ENCODE measurements at regions not wholly inside any gene's neighbourhood (a gene's known extent, or its start where the extent isn't known, plus 50 kb on each side); places are given as distances from the start of the nearest gene placed in this dataset.

GRCh38 chr14:101116065-101116464 lies 212.5 kb upstream of the RTL1 start:
- Histone ChIP-seq H3K27me3 (replicated peaks; ENCODE audit: insufficient read depth) (peaks cover 4% of the 10 kb centered on the region), H3K4me3 (no peak overlapping the region), H3K36me3 (no peaks in the 10 kb centered on the region), H3K9me3 (no peaks in the 10 kb centered on the region), H3K27ac (no peak overlapping the region), H3K4me1 (replicated peaks) (no peaks in the 10 kb centered on the region)
- intact Hi-C loops (cut with DNase I): no loop called here
- 82% methylated on average over 4 of the region's 4 CpGs for WGBS
- TF ChIP-seq POLR2A (IDR thresholded peaks at IDR 0.05) (no peak), POLR2AphosphoS5 (IDR thresholded peaks at IDR 0.05) (no peak), CTCF (IDR thresholded peaks at IDR 0.05) (no peak)
- DNase-seq (ENCODE audit: low spot score): peak; percentile 1

- H3K4me3 ChIP-seq: no peak overlapping the region
- peak; percentile 1 for DNase-seq (ENCODE audit: low spot score)
- intact Hi-C loops (cut with DNase I): no loop called here
- peaks cover 4% of the 10 kb centered on the region for H3K27me3 ChIP-seq (replicated peaks; ENCODE audit: insufficient read depth)
- no peaks in the 10 kb centered on the region for H3K9me3 ChIP-seq
- no peak for TF ChIP-seq POLR2A (IDR thresholded peaks at IDR 0.05)
- no peak for TF ChIP-seq CTCF (IDR thresholded peaks at IDR 0.05)
- H3K36me3 ChIP-seq: no peaks in the 10 kb centered on the region
- H3K27ac ChIP-seq: no peak overlapping the region
- WGBS: 83% methylated on average over 17 of the region's 17 CpGs
- H3K4me1 ChIP-seq (replicated peaks): no peaks in the 10 kb centered on the region
Measured at GRCh38 chr14:101116486-101117130, 213.1 kb upstream of the RTL1 start.

- Histone ChIP-seq H3K4me3 (no peak overlapping the region), H3K27me3 (replicated peaks; ENCODE audit: insufficient read depth) (peaks cover 4% of the 10 kb centered on the region), H3K4me1 (replicated peaks) (no peaks in the 10 kb centered on the region), H3K9me3 (no peaks in the 10 kb centered on the region), H3K27ac (no peak overlapping the region), H3K36me3 (no peaks in the 10 kb centered on the region)
- no peak for TF ChIP-seq POLR2A (IDR thresholded peaks at IDR 0.05)
- TF ChIP-seq POLR2AphosphoS5 (IDR thresholded peaks at IDR 0.05): no peak
- no peak for TF ChIP-seq CTCF (IDR thresholded peaks at IDR 0.05)
- intact Hi-C loops (cut with DNase I): no loop called here
- WGBS: 64% methylated on average over 2 of the region's 2 CpGs
- no peak for DNase-seq (ENCODE audit: low spot score)
Measured at GRCh38 chr14:101117543-101117942, 214.0 kb upstream of the RTL1 start.

- peaks cover 4% of the 10 kb centered on the region for H3K27me3 ChIP-seq (replicated peaks; ENCODE audit: insufficient read depth)
- H3K4me1 ChIP-seq (replicated peaks): no peaks in the 10 kb centered on the region
- H3K27ac ChIP-seq: no peak overlapping the region
- no peaks in the 10 kb centered on the region for H3K9me3 ChIP-seq
- intact Hi-C loops (cut with DNase I): no loop called here
- H3K4me3 ChIP-seq: no peak overlapping the region
- no peak for TF ChIP-seq POLR2A (IDR thresholded peaks at IDR 0.05)
- 51% methylated on average over 4 of the region's 4 CpGs for WGBS
- peak; percentile 1 for DNase-seq (ENCODE audit: low spot score)
- no peaks in the 10 kb centered on the region for H3K36me3 ChIP-seq
Measured at GRCh38 chr14:101118233-101118632, 214.7 kb upstream of the RTL1 start.

- no peak overlapping the region for H3K4me3 ChIP-seq
- TF ChIP-seq CTCF (IDR thresholded peaks at IDR 0.05): no peak
- no peak for TF ChIP-seq POLR2AphosphoS5 (IDR thresholded peaks at IDR 0.05)
- no peak for TF ChIP-seq POLR2A (IDR thresholded peaks at IDR 0.05)
- H3K4me1 ChIP-seq (replicated peaks): no peaks in the 10 kb centered on the region
- peaks cover 4% of the 10 kb centered on the region for H3K27me3 ChIP-seq (replicated peaks; ENCODE audit: insufficient read depth)
- no peaks in the 10 kb centered on the region for H3K9me3 ChIP-seq
- H3K36me3 ChIP-seq: no peaks in the 10 kb centered on the region
- peak; percentile 2 for DNase-seq (ENCODE audit: low spot score)
- 44% methylated on average over 20 of the region's 20 CpGs for WGBS
- H3K27ac ChIP-seq: no peak overlapping the region
- intact Hi-C loops (cut with DNase I): no loop called here
Measured at GRCh38 chr14:101118746-101119591, 215.4 kb upstream of the RTL1 start.

Measured in prostate gland (tissue), 2 donors.